ENCODE measurements at regions not wholly inside any gene's neighbourhood (a gene's known extent, or its start where the extent isn't known, plus 50 kb on each side); places are given as distances from the start of the nearest gene placed in this dataset.

- H3K27ac ChIP-seq: no peak overlapping the region
- DNase-seq: no peak
- no peaks in the 10 kb centered on the region for H3K36me3 ChIP-seq
- no peak for TF ChIP-seq CTCF (IDR thresholded peaks at IDR 0.05; ENCODE audit: low read depth, low read length)
- H3K27me3 ChIP-seq (ENCODE audit: insufficient read depth, low read depth, severe bottlenecking): no peaks in the 10 kb centered on the region
- H3K4me3 ChIP-seq (ENCODE audit: low read depth, low read length): no peak overlapping the region
- no peaks in the 10 kb centered on the region for H3K9me3 ChIP-seq (ENCODE audit: severe bottlenecking)
Measured at GRCh38 chr11:100578831-100579311, 108.2 kb upstream of the ARHGAP42 start.

- no peak for TF ChIP-seq CTCF (IDR thresholded peaks at IDR 0.05; ENCODE audit: low read depth, low read length)
- Histone ChIP-seq H3K9me3 (ENCODE audit: severe bottlenecking) (no peaks in the 10 kb centered on the region), H3K36me3 (no peaks in the 10 kb centered on the region), H3K4me3 (ENCODE audit: low read depth, low read length) (no peak overlapping the region), H3K27me3 (ENCODE audit: insufficient read depth, low read depth, severe bottlenecking) (no peaks in the 10 kb centered on the region), H3K27ac (no peak overlapping the region)
- DNase-seq: no peak
Measured at GRCh38 chr11:100581318-100581717, 105.8 kb upstream of the ARHGAP42 start.

- DNase-seq: no peak
- Histone ChIP-seq H3K27ac (no peak overlapping the region), H3K9me3 (ENCODE audit: severe bottlenecking) (no peaks in the 10 kb centered on the region), H3K4me3 (ENCODE audit: low read depth, low read length) (no peak overlapping the region), H3K27me3 (ENCODE audit: insufficient read depth, low read depth, severe bottlenecking) (no peaks in the 10 kb centered on the region), H3K36me3 (no peaks in the 10 kb centered on the region)
- TF ChIP-seq CTCF (IDR thresholded peaks at IDR 0.05; ENCODE audit: low read depth, low read length): no peak
Measured at GRCh38 chr11:100584201-100584985, 102.7 kb upstream of the ARHGAP42 start.

- Histone ChIP-seq H3K36me3 (no peaks in the 10 kb centered on the region), H3K9me3 (ENCODE audit: severe bottlenecking) (peaks cover 5% of the 10 kb centered on the region), H3K27ac (no peak overlapping the region), H3K27me3 (ENCODE audit: insufficient read depth, low read depth, severe bottlenecking) (no peaks in the 10 kb centered on the region), H3K4me3 (ENCODE audit: low read depth, low read length) (no peak overlapping the region)
- no peak for TF ChIP-seq CTCF (IDR thresholded peaks at IDR 0.05; ENCODE audit: low read depth, low read length)
- no peak for DNase-seq
Measured at GRCh38 chr11:100585728-100586127, 101.4 kb upstream of the ARHGAP42 start.

- TF ChIP-seq CTCF (IDR thresholded peaks at IDR 0.05; ENCODE audit: low read depth, low read length): no peak
- H3K27me3 ChIP-seq (ENCODE audit: insufficient read depth, low read depth, severe bottlenecking): no peaks in the 10 kb centered on the region
- no peak for DNase-seq
- no peak overlapping the region for H3K4me3 ChIP-seq (ENCODE audit: low read depth, low read length)
- no peak overlapping the region for H3K27ac ChIP-seq
- peaks cover 7% of the 10 kb centered on the region for H3K9me3 ChIP-seq (ENCODE audit: severe bottlenecking)
- H3K36me3 ChIP-seq: no peaks in the 10 kb centered on the region
Measured at GRCh38 chr11:100586361-100587101, 100.6 kb upstream of the ARHGAP42 start.

Data from WERI-Rb-1 (cell line).